ENCODE measurements at regions not wholly inside any gene's neighbourhood (a gene's known extent, or its start where the extent isn't known, plus 50 kb on each side); places are given as distances from the start of the nearest gene placed in this dataset.
"Not testable (repeated sequence)": the region's sequence is repeated elsewhere in the genome, so short reads cannot be mapped to it uniquely, and the experiment has no call there.

GRCh38 chr4:15167743-15168142, 165.5 kb downstream of the CPEB2 start:
- H3K4me3 ChIP-seq (ENCODE audit: control insufficient read depth, low read depth, low read length), result no peak overlapping the region
- DNase-seq (ENCODE audit: low read depth), result no peak
- no peak for TF ChIP-seq CTCF (IDR thresholded peaks at IDR 0.05; ENCODE audit: control insufficient read depth, insufficient read depth, low read depth, low read length, missing control alignments)

- no peak for TF ChIP-seq CTCF (IDR thresholded peaks at IDR 0.05; ENCODE audit: control insufficient read depth, insufficient read depth, low read depth, low read length, missing control alignments)
- no peak overlapping the region for H3K4me3 ChIP-seq (ENCODE audit: control insufficient read depth, low read depth, low read length)
- DNase-seq (ENCODE audit: low read depth), result no peak
Measured at GRCh38 chr4:15168759-15169158, 166.5 kb downstream of the CPEB2 start.

- H3K4me3 ChIP-seq (ENCODE audit: control insufficient read depth, low read depth, low read length), result no peak overlapping the region
- TF ChIP-seq CTCF (IDR thresholded peaks at IDR 0.05; ENCODE audit: control insufficient read depth, insufficient read depth, low read depth, low read length, missing control alignments), result no peak
- DNase-seq (ENCODE audit: low read depth), result no peak
Measured at GRCh38 chr4:15171725-15172124, 169.4 kb downstream of the CPEB2 start.

- no peak overlapping the region for H3K4me3 ChIP-seq (ENCODE audit: control insufficient read depth, low read depth, low read length)
- no peak for TF ChIP-seq CTCF (IDR thresholded peaks at IDR 0.05; ENCODE audit: control insufficient read depth, insufficient read depth, low read depth, low read length, missing control alignments)
- no peak for DNase-seq (ENCODE audit: low read depth)
Measured at GRCh38 chr4:15173251-15173650, 171.0 kb downstream of the CPEB2 start.

GRCh38 chr4:15174168-15174567, 171.9 kb downstream of the CPEB2 start:
- DNase-seq (ENCODE audit: low read depth); H3K4me3 ChIP-seq (ENCODE audit: control insufficient read depth, low read depth, low read length): not testable (repeated sequence)

- not testable (repeated sequence) for DNase-seq (ENCODE audit: low read depth); H3K4me3 ChIP-seq (ENCODE audit: control insufficient read depth, low read depth, low read length)
Measured at GRCh38 chr4:15179842-15180241, 177.6 kb downstream of the CPEB2 start.

- no peak overlapping the region for H3K4me3 ChIP-seq (ENCODE audit: control insufficient read depth, low read depth, low read length)
- DNase-seq (ENCODE audit: low read depth), result no peak
- TF ChIP-seq CTCF (IDR thresholded peaks at IDR 0.05; ENCODE audit: control insufficient read depth, insufficient read depth, low read depth, low read length, missing control alignments), result no peak
Measured at GRCh38 chr4:15182600-15183220, 180.4 kb downstream of the CPEB2 start.

GRCh38 chr4:15186149-15186548, 183.9 kb downstream of the CPEB2 start:
- no peak for DNase-seq (ENCODE audit: low read depth)
- no peak overlapping the region for H3K4me3 ChIP-seq (ENCODE audit: control insufficient read depth, low read depth, low read length)
- TF ChIP-seq CTCF (IDR thresholded peaks at IDR 0.05; ENCODE audit: control insufficient read depth, insufficient read depth, low read depth, low read length, missing control alignments), result no peak
